Fibroblast of mammary gland (primary cell): ENCODE measurements at regions not wholly inside any gene's neighbourhood (a gene's known extent, or its start where the extent isn't known, plus 50 kb on each side); places are given as distances from the start of the nearest gene placed in this dataset.
"Not testable (repeated sequence)": the region's sequence is repeated elsewhere in the genome, so short reads cannot be mapped to it uniquely, and the experiment has no call there.

Source experiments
- DNase-seq: peaks from one replicate; pipeline ENCODE4 v3.0.0-alpha.2; 2010; ENCODE audit warnings: low read depth
- H3K4me3 ChIP-seq: 2 replicates; pipeline ENCODE4 v1.5.1; 2011; ENCODE audit warnings: low read depth, mild to moderate bottlenecking, low read length, moderate library complexity; ENCODE audit not compliant: control insufficient read depth
- CTCF ChIP-seq: conservative IDR thresholded peaks from 2 replicates; pipeline ENCODE4 v1.5.1; 2011; ENCODE audit warnings: low read depth, low read length, inconsistent platforms; ENCODE audit not compliant: control insufficient read depth, insufficient read depth

DNA sequence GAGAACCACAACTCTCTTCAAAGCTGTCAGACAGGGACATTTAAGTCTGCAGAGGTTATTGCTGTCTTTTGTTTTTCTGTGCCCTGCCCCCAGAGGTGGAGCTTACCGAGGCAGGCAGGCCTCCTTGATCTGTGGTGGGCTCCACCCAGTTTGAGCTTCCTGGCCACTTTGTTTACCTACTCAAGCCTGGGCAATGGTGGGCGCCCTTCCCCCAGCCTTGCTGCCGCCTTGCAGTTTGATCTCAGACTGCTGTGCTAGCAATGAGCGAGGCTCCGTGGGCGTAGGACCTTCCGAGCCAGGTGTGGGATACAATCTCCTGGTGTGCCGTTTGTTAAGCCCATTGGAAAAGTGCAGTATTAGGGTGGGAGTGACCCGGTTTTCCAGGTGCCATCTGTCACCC is 822.1 kb downstream of the KCNMA1 start:
- not testable (repeated sequence) for H3K4me3 ChIP-seq, DNase-seq

DNA sequence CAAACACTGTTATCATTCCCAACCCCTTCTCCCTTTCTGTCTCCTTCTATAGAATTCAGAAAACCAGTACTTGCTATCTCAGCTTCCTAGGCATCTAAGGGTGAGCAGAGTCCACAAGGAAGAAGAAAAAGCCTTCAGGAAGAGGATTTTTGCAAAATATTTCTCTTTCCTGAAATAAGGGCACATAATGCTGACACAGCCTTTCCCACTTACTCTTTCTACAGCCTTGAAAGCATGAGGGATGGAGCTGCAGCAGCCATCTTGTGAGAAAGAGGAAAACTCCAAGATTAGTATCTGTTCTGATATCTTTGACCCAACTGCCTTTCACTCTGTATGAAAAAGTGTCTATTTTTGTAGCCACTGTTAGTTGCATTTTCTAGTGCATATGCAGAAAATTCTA is 826.2 kb downstream of the KCNMA1 start:
- TF ChIP-seq CTCF, result no peak
- no peak overlapping the region for H3K4me3 ChIP-seq
- DNase-seq, result no peak

GRCh38 chr10:76788452-76788811 is 849.2 kb downstream of the KCNMA1 start:
- TF ChIP-seq CTCF, result no peak
- H3K4me3 ChIP-seq, result no peak overlapping the region
- DNase-seq, result no peak

- no peak overlapping the region for H3K4me3 ChIP-seq
- no peak for TF ChIP-seq CTCF
- no peak for DNase-seq
Measured at GRCh38 chr10:76787746-76788451, 849.7 kb downstream of the KCNMA1 start.

DNA sequence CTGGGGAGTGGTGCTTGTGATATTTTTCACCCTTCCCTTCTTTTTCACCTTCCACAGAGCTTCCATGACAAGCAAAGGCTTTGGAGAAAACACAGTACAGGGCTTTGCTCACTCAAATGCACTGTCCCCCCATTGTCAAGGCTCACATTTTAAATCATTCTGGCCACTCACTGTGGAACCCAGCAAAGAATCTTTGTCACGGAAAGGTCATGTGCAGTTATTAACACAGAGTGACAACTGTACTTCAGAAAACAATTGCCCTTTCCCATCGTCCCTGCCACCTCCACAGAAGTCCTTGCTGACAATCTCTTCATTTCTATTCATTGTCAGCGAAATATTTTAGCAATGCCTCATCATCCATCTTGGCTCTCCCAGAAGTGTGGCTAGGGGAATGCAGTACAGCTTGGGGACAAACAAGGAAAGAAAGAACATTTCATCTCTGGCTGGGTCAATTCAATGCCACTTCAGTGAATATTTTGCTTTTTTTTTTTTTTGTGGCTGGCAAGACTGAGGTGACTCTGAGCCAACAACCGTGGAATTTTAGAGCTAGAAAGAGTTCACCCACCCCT is 851.0 kb downstream of the KCNMA1 start:
- TF ChIP-seq CTCF, result no peak
- no peak overlapping the region for H3K4me3 ChIP-seq
- DNase-seq, result no peak

- no peak overlapping the region for H3K4me3 ChIP-seq
- no peak for TF ChIP-seq CTCF
- DNase-seq, result no peak
Measured at GRCh38 chr10:76784076-76784475, 853.5 kb downstream of the KCNMA1 start.

DNA sequence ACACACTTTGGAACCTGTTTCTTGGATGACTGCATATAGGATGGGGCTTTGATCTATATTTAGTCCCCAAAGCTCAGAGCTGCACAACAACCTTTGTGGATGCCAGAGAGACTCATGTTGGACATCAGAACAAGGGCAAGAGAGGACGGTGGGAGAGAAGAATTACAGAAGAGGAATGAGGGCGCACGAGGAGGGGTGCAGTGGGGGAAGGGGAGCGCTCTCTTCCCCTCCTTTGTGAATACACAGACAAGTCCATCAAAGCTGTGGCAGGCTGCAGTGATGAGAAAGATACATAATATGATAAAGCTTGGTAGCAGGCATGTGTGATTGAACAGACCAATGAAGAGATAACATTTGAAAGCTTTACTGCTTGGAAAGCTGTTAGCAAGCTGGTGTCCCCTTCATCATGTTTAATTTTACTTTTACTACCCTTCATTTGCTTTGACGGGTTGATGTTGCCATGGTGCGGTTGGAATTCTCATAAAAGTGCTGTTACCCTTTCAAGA is 857.8 kb downstream of the KCNMA1 start:
- no peak for DNase-seq
- no peak overlapping the region for H3K4me3 ChIP-seq
- no peak for TF ChIP-seq CTCF
